ENCODE measurements at regions not wholly inside any gene's neighbourhood (a gene's known extent, or its start where the extent isn't known, plus 50 kb on each side); places are given as distances from the start of the nearest gene placed in this dataset.

DNA sequence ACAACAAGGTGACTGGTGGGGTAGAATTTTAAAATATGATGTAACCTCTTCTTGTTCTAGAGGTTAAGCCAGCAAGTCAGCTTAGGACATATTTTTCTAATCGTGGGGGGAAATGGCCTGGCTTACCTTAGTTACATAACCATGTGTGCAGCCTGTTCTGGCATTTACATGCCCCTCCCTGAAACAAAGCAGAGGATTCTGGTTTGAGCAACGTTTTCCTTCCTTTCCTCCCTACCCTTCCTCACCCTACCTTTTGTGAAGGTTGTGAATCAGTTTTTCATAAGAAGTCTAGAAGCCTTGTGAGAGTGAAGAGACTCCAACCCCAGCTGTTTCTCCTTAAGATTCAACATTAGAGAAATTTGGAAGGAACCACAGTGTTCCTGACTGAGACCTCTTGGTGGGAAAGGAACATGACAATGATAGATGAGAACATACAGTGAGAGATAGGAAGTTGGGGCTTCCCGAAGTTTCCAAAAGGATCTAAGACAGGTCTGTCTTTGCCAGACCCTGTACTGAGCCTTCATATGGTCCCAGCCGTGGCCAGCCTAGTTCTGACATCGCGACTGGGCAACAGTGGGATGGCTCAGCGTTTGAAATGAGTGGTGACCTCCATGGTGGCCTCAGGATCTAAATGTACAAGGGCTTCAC is 365.2 kb downstream of the SPATA31D1 start:
- ATAC-seq (no peak), DNase-seq (ENCODE audit: low read depth, low spot score) (no peak)
- no peaks in the 10 kb centered on the region for H4K20me1 ChIP-seq (ENCODE audit: insufficient read depth)
- BruUV-seq (replicated peaks): no TSS peak
- H3K4me1 ChIP-seq (ENCODE audit: control insufficient read depth in 1 of 2, insufficient read depth in 2 of 2, low read length in 2 of 2): no peaks in the 10 kb centered on the region
- CTCF ChIA-PET: no interaction called here
- no peak overlapping the region for H3K4me3 ChIP-seq (replicated peaks in 1 of 2; ENCODE audit: low read depth in 1 of 2, low read length in 2 of 2)
- no peak overlapping the region for H3K9ac ChIP-seq (ENCODE audit: low read length)
- no peak overlapping the region for H2AFZ ChIP-seq (ENCODE audit: low read depth, low read length, poor library complexity, severe bottlenecking)
- POLR2A ChIA-PET: no interaction called here
- no peaks in the 10 kb centered on the region for H3K27me3 ChIP-seq (ENCODE audit: insufficient read depth, low read length)
- H3K27ac ChIP-seq (ENCODE audit: low read depth, low read length): no peak overlapping the region
- no peaks in the 10 kb centered on the region for H3K79me2 ChIP-seq (ENCODE audit: insufficient read depth, low read length)
- H3K4me2 ChIP-seq (ENCODE audit: low read length): no peak overlapping the region
- H3K9me2 ChIP-seq (ENCODE audit: insufficient read depth): no peaks in the 10 kb centered on the region
- H3K36me3 ChIP-seq (ENCODE audit: control insufficient read depth in 1 of 2, insufficient read depth in 2 of 2, low read length in 2 of 2): no peaks in the 10 kb centered on the region
- RAD21 ChIA-PET (ENCODE audit: low non-redundant PET in 1 of 2, low total read pairs in 2 of 2, uncharacterized antibody in 2 of 2, unreplicated experiment in 2 of 2): no interaction called here
- H3K9me3 ChIP-seq (ENCODE audit: control insufficient read depth in 1 of 2, insufficient read depth in 1 of 2, low read depth in 1 of 2, low read length in 2 of 2): peaks cover 0 to 11% of the 10 kb centered on the region in 2 experiments; a peak in 2 of 4 replicates
- TF ChIP-seq, protein P1, sequence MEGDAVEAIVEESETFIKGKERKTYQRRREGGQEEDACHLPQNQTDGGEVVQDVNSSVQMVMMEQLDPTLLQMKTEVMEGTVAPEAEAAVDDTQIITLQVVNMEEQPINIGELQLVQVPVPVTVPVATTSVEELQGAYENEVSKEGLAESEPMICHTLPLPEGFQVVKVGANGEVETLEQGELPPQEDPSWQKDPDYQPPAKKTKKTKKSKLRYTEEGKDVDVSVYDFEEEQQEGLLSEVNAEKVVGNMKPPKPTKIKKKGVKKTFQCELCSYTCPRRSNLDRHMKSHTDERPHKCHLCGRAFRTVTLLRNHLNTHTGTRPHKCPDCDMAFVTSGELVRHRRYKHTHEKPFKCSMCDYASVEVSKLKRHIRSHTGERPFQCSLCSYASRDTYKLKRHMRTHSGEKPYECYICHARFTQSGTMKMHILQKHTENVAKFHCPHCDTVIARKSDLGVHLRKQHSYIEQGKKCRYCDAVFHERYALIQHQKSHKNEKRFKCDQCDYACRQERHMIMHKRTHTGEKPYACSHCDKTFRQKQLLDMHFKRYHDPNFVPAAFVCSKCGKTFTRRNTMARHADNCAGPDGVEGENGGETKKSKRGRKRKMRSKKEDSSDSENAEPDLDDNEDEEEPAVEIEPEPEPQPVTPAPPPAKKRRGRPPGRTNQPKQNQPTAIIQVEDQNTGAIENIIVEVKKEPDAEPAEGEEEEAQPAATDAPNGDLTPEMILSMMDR (IDR thresholded peaks at IDR 0.05 in 2 of 3, conservative IDR thresholded peaks at IDR 0.05 in 1 of 3; ENCODE audit: borderline replicate concordance in 1 of 3, insufficient read depth in 1 of 3, low read depth in 2 of 3, low read length in 2 of 3): no peak
- TF ChIP-seq RAD21 (IDR thresholded peaks at IDR 0.05; ENCODE audit: low read depth): no peak
- intact Hi-C loops (cut with micrococcal nuclease): no loop called here

DNA sequence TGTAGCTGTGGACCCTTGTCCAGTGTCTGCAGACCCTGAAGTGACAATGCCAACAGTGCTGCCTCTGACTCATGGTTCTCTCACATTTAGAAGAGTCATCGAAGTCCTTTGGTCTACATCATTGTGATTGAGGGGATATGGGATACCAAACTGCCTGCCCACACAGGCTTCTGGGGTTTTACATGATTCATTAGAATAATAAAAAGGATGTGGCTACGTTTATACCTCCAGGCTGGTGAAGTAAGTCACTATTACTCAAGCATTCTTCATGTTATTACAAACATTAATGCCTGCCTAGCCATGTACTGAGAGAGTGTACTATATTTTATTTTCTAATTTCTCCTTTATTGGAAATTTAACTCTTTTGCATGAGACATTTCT is 365.7 kb downstream of the SPATA31D1 start:
- H3K36me3 ChIP-seq (ENCODE audit: control insufficient read depth in 1 of 2, insufficient read depth in 2 of 2, low read length in 2 of 2): no peaks in the 10 kb centered on the region
- H3K27ac ChIP-seq (ENCODE audit: low read depth, low read length): no peak overlapping the region
- H3K9me3 ChIP-seq (ENCODE audit: control insufficient read depth in 1 of 2, insufficient read depth in 1 of 2, low read depth in 1 of 2, low read length in 2 of 2): peaks cover 0 to 11% of the 10 kb centered on the region in 2 experiments; a peak in 2 of 4 replicates
- intact Hi-C loops (cut with micrococcal nuclease): no loop called here
- no peak overlapping the region for H3K4me3 ChIP-seq (replicated peaks in 1 of 2; ENCODE audit: low read depth in 1 of 2, low read length in 2 of 2)
- no peaks in the 10 kb centered on the region for H3K79me2 ChIP-seq (ENCODE audit: insufficient read depth, low read length)
- H3K4me1 ChIP-seq (ENCODE audit: control insufficient read depth in 1 of 2, insufficient read depth in 2 of 2, low read length in 2 of 2): no peaks in the 10 kb centered on the region
- ChIA-PET RAD21 (ENCODE audit: low non-redundant PET in 1 of 2, low total read pairs in 2 of 2, uncharacterized antibody in 2 of 2, unreplicated experiment in 2 of 2) (no interaction called here), CTCF (no interaction called here), POLR2A (no interaction called here)
- H3K4me2 ChIP-seq (ENCODE audit: low read length): no peak overlapping the region
- no peaks in the 10 kb centered on the region for H3K27me3 ChIP-seq (ENCODE audit: insufficient read depth, low read length)
- no peak overlapping the region for H2AFZ ChIP-seq (ENCODE audit: low read depth, low read length, poor library complexity, severe bottlenecking)
- no peak overlapping the region for H3K9ac ChIP-seq (ENCODE audit: low read length)
- no TSS peak for BruUV-seq (replicated peaks)
- no peak for DNase-seq (ENCODE audit: low read depth, low spot score)
- no peak for ATAC-seq
- H4K20me1 ChIP-seq (ENCODE audit: insufficient read depth): no peaks in the 10 kb centered on the region
- H3K9me2 ChIP-seq (ENCODE audit: insufficient read depth): no peaks in the 10 kb centered on the region
- TF ChIP-seq EZH2 (IDR thresholded peaks at IDR 0.05) (no peak), ELF1 (IDR thresholded peaks at IDR 0.05; ENCODE audit: borderline replicate concordance, low read depth) (no peak), SRF (IDR thresholded peaks at IDR 0.05; ENCODE audit: low read depth) (no peak), CBX3 (IDR thresholded peaks at IDR 0.05; ENCODE audit: low read depth) (no peak)
- TF ChIP-seq, protein P2, sequence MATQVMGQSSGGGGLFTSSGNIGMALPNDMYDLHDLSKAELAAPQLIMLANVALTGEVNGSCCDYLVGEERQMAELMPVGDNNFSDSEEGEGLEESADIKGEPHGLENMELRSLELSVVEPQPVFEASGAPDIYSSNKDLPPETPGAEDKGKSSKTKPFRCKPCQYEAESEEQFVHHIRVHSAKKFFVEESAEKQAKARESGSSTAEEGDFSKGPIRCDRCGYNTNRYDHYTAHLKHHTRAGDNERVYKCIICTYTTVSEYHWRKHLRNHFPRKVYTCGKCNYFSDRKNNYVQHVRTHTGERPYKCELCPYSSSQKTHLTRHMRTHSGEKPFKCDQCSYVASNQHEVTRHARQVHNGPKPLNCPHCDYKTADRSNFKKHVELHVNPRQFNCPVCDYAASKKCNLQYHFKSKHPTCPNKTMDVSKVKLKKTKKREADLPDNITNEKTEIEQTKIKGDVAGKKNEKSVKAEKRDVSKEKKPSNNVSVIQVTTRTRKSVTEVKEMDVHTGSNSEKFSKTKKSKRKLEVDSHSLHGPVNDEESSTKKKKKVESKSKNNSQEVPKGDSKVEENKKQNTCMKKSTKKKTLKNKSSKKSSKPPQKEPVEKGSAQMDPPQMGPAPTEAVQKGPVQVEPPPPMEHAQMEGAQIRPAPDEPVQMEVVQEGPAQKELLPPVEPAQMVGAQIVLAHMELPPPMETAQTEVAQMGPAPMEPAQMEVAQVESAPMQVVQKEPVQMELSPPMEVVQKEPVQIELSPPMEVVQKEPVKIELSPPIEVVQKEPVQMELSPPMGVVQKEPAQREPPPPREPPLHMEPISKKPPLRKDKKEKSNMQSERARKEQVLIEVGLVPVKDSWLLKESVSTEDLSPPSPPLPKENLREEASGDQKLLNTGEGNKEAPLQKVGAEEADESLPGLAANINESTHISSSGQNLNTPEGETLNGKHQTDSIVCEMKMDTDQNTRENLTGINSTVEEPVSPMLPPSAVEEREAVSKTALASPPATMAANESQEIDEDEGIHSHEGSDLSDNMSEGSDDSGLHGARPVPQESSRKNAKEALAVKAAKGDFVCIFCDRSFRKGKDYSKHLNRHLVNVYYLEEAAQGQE (IDR thresholded peaks at IDR 0.05; ENCODE audit: low read depth): no peak
- TF ChIP-seq, protein P1 (IDR thresholded peaks at IDR 0.05 in 2 of 3, conservative IDR thresholded peaks at IDR 0.05 in 1 of 3; ENCODE audit: borderline replicate concordance in 1 of 3, insufficient read depth in 1 of 3, low read depth in 2 of 3, low read length in 2 of 3): no peak
- TF ChIP-seq, protein P3, sequence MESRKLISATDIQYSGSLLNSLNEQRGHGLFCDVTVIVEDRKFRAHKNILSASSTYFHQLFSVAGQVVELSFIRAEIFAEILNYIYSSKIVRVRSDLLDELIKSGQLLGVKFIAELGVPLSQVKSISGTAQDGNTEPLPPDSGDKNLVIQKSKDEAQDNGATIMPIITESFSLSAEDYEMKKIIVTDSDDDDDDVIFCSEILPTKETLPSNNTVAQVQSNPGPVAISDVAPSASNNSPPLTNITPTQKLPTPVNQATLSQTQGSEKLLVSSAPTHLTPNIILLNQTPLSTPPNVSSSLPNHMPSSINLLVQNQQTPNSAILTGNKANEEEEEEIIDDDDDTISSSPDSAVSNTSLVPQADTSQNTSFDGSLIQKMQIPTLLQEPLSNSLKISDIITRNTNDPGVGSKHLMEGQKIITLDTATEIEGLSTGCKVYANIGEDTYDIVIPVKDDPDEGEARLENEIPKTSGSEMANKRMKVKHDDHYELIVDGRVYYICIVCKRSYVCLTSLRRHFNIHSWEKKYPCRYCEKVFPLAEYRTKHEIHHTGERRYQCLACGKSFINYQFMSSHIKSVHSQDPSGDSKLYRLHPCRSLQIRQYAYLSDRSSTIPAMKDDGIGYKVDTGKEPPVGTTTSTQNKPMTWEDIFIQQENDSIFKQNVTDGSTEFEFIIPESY (IDR thresholded peaks at IDR 0.05; ENCODE audit: extremely low read depth, insufficient replicate concordance, low read length): no peak
